ENCODE measurements at regions not wholly inside any gene's neighbourhood (a gene's known extent, or its start where the extent isn't known, plus 50 kb on each side); places are given as distances from the start of the nearest gene placed in this dataset.
"Not testable (repeated sequence)": the region's sequence is repeated elsewhere in the genome, so short reads cannot be mapped to it uniquely, and the experiment has no call there.

DNA sequence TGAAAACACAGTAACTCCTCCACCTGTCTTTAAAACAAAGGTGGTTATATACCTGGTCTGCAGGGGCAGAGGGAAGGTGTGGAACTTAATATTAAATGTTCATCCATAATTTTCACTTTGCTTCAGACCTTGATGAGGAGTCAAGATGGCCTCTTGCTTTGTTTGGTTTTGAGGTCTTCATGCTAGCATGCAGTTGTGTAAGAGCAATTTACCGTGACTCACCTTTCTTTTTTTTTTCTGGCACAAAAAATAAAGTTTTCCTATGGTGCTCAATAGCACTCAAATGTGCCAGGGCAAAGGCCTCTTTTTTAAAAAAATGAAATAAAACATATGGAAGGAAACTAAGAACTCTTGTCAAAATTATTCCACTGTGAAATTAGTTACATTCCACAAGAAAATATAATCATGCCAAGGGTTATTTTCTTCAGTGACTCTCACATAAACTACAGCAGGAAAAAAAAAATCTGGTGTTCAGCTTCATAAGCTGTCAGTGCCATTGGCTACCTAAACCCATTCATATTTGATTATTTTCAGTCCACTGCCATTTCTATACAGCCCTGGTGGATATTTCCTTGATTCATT, 128.2 kb downstream of the SLC7A11 start:
- no peaks in the 10 kb centered on the region for H3K27me3 ChIP-seq (ENCODE audit: control insufficient read depth, insufficient read depth, low read length)
- DNase-seq (peak in 2 of 5 donors; percentile 2 to 17), FAIRE-seq (no peak)
- H3K9ac ChIP-seq (ENCODE audit: low read length in 3 of 3), result no peak overlapping the region
- no peaks in the 10 kb centered on the region for H3K4me1 ChIP-seq (ENCODE audit: control insufficient read depth in 2 of 3, insufficient read depth in 2 of 3, low read depth in 1 of 3, low read length in 3 of 3)
- no peak overlapping the region for H3K4me3 ChIP-seq (ENCODE audit: low read length in 3 of 3)
- no peaks in the 10 kb centered on the region for H3K9me3 ChIP-seq (ENCODE audit: control insufficient read depth in 2 of 3, insufficient read depth in 1 of 3, low read length in 3 of 3)
- H3K36me3 ChIP-seq (ENCODE audit: control insufficient read depth in 2 of 3, insufficient read depth in 3 of 3, low read length in 3 of 3), result no peaks in the 10 kb centered on the region
- no peak overlapping the region for H3K27ac ChIP-seq (ENCODE audit: low read depth in 2 of 2, low read length in 2 of 2)
- intact Hi-C loops (cut with DNase I), result no loop called here
- TF ChIP-seq, protein P1, sequence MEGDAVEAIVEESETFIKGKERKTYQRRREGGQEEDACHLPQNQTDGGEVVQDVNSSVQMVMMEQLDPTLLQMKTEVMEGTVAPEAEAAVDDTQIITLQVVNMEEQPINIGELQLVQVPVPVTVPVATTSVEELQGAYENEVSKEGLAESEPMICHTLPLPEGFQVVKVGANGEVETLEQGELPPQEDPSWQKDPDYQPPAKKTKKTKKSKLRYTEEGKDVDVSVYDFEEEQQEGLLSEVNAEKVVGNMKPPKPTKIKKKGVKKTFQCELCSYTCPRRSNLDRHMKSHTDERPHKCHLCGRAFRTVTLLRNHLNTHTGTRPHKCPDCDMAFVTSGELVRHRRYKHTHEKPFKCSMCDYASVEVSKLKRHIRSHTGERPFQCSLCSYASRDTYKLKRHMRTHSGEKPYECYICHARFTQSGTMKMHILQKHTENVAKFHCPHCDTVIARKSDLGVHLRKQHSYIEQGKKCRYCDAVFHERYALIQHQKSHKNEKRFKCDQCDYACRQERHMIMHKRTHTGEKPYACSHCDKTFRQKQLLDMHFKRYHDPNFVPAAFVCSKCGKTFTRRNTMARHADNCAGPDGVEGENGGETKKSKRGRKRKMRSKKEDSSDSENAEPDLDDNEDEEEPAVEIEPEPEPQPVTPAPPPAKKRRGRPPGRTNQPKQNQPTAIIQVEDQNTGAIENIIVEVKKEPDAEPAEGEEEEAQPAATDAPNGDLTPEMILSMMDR (IDR thresholded peaks at IDR 0.05; ENCODE audit: borderline replicate concordance, extremely low read depth, insufficient read depth), result no peak

DNA sequence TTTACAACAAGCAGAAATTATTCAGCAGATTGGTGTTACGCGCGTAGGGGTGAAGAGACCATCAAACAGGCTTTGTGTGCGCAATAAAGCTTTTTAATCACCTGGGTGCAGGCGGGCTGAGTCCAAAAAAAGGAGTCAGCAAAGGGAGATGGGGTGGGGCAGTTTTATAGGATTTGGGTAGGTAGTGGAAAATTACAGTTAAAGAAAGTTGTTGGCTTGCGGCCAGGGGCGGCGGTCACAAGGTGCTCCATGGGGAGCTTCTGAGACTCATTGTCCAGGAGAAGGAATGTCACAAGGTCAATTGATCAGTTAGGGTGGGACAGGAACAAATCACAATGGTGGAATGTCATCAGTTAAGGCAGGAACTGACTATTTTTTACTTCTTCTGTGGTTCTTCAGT, 129.3 kb downstream of the SLC7A11 start:
- H3K27ac ChIP-seq (ENCODE audit: low read depth in 2 of 2, low read length in 2 of 2), result not testable (repeated sequence)

DNA sequence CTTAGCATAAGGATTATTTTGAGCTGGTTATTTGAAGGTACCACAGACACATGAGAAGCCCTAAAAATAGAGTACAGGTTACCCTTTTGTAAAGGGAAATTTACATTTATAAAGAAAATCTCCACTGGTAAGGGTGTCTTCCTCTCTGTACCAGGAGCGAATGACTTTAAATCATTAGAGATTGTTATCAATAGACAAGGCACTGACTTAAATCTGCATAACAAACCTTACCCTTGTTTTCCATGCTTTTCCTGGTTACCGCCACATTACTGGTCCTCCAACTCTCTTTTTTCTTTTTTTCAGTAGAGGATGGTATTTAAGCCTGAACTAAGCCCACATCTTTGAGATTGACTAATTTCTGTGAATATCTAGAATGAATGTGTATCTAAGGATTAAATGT, 129.8 kb downstream of the SLC7A11 start:
- Histone ChIP-seq H3K4me3 (ENCODE audit: low read length in 3 of 3) (no peak overlapping the region), H3K36me3 (ENCODE audit: control insufficient read depth in 2 of 3, insufficient read depth in 3 of 3, low read length in 3 of 3) (no peaks in the 10 kb centered on the region)
- no peak for FAIRE-seq

More for the DNA sequence above, 129.3 kb downstream of the SLC7A11 start:
- H3K4me3 ChIP-seq (ENCODE audit: low read length in 3 of 3); FAIRE-seq; H3K36me3 ChIP-seq (ENCODE audit: control insufficient read depth in 2 of 3, insufficient read depth in 3 of 3, low read length in 3 of 3); H3K27me3 ChIP-seq (ENCODE audit: control insufficient read depth, insufficient read depth, low read length); H3K9me3 ChIP-seq (ENCODE audit: control insufficient read depth in 2 of 3, insufficient read depth in 1 of 3, low read length in 3 of 3); DNase-seq; intact Hi-C loops (cut with DNase I); H3K9ac ChIP-seq (ENCODE audit: low read length in 3 of 3); H3K4me1 ChIP-seq (ENCODE audit: control insufficient read depth in 2 of 3, insufficient read depth in 2 of 3, low read depth in 1 of 3, low read length in 3 of 3): not testable (repeated sequence)

DNA sequence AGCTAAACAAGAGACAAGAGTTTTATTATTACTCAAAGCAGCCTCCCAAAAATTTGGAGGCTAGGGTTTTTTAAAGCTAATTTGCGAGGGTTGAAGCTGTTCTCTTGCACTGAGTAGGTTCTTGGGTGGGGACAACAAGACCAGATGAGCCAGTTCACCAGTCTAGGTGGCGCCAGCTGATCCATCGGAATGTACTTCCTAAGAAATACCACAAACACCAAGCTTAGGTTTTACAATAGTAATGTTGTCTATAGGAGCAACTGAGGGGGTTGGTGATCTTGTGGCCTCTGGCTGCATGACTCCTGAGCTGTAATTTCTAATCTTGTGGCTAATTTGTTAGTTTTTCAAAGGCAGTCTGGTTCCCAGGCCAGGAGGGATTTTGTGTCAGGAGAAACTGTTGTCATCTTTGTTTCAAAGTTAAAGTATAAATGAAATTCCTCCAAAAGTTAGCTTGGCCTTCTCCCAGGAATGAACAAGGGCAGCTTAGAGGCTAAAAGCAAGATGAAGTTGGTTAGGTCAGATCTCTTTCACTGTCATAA, 130.6 kb downstream of the SLC7A11 start:
- no peaks in the 10 kb centered on the region for H3K9me3 ChIP-seq (ENCODE audit: control insufficient read depth in 2 of 3, insufficient read depth in 1 of 3, low read length in 3 of 3)
- DNase-seq (no peak), FAIRE-seq (no peak)
- no peak overlapping the region for H3K27ac ChIP-seq (ENCODE audit: low read depth in 2 of 2, low read length in 2 of 2)
- H3K4me3 ChIP-seq (ENCODE audit: low read length in 3 of 3), result no peak overlapping the region
- intact Hi-C loops (cut with DNase I), result no loop called here
- TF ChIP-seq, protein P1 (IDR thresholded peaks at IDR 0.05; ENCODE audit: borderline replicate concordance, extremely low read depth, insufficient read depth), result no peak
- H3K4me1 ChIP-seq (ENCODE audit: control insufficient read depth in 2 of 3, insufficient read depth in 2 of 3, low read depth in 1 of 3, low read length in 3 of 3), result no peaks in the 10 kb centered on the region
- no peak overlapping the region for H3K9ac ChIP-seq (ENCODE audit: low read length in 3 of 3)
- H3K27me3 ChIP-seq (ENCODE audit: control insufficient read depth, insufficient read depth, low read length), result no peaks in the 10 kb centered on the region
- H3K36me3 ChIP-seq (ENCODE audit: control insufficient read depth in 2 of 3, insufficient read depth in 3 of 3, low read length in 3 of 3), result no peaks in the 10 kb centered on the region

More for the DNA sequence above, 129.8 kb downstream of the SLC7A11 start:
- no peaks in the 10 kb centered on the region for H3K4me1 ChIP-seq (ENCODE audit: control insufficient read depth in 2 of 3, insufficient read depth in 2 of 3, low read depth in 1 of 3, low read length in 3 of 3)
- no peaks in the 10 kb centered on the region for H3K27me3 ChIP-seq (ENCODE audit: control insufficient read depth, insufficient read depth, low read length)
- intact Hi-C loops (cut with DNase I), result no loop called here
- DNase-seq, result no peak
- H3K27ac ChIP-seq (ENCODE audit: low read depth in 2 of 2, low read length in 2 of 2), result no peak overlapping the region
- H3K9me3 ChIP-seq (ENCODE audit: control insufficient read depth in 2 of 3, insufficient read depth in 1 of 3, low read length in 3 of 3), result no peaks in the 10 kb centered on the region
- no peak overlapping the region for H3K9ac ChIP-seq (ENCODE audit: low read length in 3 of 3)
- TF ChIP-seq, protein P1 (IDR thresholded peaks at IDR 0.05; ENCODE audit: borderline replicate concordance, extremely low read depth, insufficient read depth), result no peak

All from kidney (tissue), 13 donors.